IPS-NIHi11 (cell line): ENCODE measurements at regions not wholly inside any gene's neighbourhood (a gene's known extent, or its start where the extent isn't known, plus 50 kb on each side); places are given as distances from the start of the nearest gene placed in this dataset.
A peak's percentile ranks its signal among the peaks of the same experiment; 100 is the strongest.

ENCODE experiments used
- DNase-seq: peaks from one replicate; pipeline ENCODE4 v3.0.0; 2012; ENCODE audit warnings: mixed read lengths, low spot score

DNA sequence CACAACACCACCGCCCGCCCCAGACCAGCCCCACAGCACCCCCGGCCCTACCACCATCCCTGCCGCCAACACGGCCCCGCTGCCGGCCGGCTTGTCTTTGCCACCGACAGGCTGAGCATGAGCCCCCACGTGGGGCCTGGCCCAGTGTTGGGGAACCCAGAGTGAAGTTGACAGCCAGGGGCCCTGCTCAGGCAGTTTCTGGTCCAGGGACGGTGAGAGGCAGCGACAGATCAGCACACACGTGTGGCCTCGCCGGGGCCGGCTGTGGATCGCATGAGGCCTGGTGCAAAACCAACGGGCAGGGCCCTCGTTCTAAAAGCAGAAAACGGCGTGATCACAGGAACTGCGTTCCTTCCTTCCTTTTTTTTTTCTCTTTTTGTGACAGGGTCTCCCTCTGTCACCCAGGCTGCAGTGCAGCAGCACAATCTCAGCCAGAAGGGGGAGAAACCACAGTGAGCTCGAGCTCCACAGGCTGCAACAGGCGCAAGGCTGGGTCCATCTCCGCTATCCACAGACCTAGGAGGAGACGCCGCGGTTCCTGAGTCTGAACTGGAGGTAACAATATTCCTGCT is 50.5 kb upstream of the FBRSL1 start:
- no peak for DNase-seq

DNA sequence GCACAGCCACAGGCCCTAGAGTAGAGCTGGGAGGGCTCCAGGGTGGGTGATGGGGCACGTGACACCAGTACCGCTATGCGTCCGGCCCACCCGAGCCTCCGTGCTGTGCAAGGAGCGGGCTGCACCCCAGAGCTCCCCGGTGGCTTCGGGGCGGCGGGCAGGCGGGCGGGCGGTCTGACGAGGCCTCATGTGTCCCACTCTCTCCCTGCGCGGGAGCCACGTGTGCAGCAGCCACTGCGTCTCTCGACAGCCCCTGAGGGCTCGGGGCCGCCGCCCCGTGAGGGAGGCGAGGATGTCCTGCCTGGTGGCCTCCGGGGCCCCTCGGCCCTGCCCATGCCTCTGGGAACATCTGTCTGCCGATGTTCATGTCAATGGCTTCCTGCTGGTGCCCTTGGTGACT is 51.2 kb upstream of the FBRSL1 start:
- no peak for DNase-seq

DNA sequence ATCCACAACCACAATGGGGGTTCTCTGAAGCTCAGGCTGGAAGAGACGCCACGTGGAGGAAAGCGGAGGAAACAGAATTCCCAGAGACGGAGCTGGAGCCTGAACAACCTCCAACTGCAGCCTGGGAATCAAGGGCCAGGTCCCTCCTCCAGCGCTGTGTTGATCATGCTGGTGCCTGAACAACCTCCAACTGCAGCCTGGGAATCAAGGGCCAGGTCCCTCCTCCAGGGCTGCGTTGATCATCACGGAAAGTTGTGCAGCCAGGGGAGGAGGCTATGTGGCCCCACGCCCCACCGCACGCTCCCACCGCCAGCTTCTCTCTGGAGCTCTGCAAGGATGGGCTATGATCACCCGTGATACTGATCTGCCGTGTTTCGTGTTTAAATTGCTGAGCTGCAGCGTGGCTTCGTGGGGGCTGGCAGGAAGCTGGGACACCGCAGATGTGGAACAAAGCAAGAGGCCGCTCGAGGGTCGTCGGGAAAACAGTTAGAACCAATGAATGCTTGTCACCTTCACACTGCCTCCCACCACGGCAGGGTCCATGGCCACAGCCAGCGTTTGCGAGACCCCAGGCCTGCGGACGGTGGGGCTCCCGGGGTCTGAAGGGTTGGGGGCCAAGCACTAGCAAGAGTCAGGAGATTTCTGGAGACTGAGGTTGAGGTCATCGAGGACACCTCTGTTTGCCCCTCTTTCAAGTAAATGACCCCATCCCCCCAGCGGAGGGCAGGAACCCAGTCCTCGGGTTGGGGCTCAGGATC is 51.8 kb upstream of the FBRSL1 start:
- no peak for DNase-seq

DNA sequence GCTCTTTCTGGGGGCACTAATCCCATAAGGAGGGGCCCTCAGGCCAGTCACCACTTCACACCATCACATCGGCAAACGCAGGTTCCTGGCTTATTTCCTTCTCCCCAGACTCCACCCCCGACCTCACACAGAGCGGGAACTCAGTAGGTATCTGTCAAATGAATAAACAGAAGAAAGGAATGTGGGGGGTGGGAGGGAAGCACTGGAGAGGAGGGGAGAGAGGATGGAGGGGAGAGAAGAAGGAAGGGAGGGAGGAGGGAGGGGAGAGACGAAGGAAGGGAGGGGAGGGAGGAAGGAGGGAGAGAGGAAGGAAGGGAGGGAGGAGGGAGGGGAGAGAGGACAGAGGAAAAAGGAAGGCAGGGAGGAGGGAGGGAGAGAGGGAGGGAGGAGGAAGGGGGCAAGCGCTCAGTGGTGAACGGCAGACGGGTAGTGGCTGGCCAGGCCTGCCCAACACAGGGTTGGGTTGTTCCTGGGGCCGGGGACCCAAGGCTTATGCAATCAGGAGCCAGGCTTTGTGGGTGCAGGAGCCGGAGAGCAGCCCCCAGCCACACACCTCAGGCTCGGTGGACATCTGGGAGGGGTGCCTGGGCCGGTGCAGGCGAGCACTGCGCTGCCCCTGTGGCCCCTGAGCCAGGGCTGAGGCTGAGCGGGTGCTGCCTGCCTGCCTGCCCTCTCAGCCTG is 52.6 kb upstream of the FBRSL1 start:
- peak; percentile 67 for DNase-seq

DNA sequence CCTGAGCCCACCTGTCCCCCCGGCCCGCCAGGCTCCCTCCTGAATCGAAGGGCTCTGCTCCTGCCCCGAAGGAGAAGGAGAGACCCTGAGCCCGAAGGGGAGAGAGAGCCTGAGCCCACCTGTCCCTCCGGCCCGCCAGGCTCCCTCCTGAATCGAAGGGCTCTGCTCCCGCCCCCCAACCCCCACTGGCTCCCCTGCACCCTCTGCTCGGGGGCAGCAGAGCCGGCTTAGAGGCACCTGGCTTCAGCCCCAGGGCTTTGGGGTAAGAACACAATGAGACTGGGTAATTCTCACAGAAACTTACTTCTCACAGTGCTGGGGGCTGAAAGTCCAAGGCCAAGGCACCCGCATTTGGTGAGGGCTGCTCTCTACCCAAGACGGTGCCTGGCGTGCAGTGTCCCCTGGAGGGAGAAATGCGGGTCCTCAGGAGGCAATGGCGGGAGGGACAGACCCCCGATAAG is 53.1 kb upstream of the FBRSL1 start:
- DNase-seq: no peak

DNA sequence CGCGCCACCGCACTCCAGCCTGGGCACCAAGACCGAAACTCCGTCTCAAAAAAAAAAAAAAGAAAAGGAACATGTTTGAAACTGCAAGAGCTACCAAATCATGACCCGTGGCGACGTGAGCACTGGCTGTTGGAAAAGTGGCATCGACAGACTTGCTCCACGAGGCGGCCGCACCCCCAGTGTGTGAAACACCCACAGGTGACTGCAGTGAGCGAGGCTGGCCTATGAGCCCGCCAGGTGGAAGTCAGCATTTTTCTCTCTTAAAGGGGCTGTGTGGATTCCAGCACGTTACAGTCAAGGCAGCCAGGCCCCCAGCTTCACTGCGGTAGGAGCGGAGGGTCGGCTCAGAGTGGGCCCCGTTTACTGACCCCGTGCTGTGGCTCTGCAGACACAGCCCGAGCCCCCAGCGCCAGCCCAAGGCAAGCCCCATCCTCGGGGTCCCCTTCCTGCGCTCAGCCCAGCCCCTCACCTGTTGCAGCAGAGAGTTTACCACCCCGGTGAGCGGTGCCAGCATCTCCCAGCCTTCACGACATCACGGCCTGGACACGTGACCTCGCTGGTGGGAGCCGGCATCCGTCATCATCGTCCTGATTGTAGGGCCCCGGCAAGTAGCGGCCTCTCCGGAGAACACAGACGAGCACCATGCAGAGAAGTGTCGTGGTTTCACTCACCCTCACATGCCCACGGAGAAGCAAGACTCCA is 54.3 kb upstream of the FBRSL1 start:
- DNase-seq: no peak

DNA sequence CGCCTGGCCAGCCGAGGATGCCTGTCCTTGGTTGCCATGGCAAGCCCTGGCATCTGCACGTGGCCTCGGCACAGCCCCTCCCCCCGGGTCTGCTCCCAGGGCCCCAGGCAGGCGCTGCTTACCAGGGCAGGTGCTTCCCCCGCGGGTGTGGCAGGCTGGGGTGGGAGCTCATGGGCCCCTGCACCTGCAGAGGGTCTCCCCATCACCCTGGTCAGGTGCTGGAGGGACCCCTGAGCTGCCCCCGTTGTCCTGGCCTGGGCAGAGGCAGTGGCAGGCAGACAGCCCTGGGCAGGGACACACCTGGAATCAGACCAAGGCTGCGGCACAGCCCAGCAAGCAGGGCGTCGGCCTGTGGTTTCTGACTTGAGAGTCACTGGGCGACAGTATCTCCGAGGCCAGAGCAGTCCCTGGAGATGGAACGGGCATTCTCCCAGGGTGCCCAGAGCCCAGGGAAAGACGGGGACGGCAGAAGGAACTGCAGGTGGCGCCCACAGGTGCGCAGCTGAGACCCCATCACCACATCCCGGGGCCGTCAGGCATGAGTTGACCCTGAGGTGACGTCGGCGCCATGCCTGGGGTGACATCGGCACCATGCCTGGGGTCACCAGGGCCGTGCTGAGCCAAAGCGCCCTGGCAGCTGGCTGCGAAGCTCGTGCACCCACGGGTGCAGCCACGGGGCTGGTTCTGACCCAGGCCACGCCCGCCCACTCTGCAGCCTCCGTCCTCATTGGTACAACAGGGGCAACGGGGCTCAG is 56.1 kb upstream of the FBRSL1 start:
- no peak for DNase-seq

DNA sequence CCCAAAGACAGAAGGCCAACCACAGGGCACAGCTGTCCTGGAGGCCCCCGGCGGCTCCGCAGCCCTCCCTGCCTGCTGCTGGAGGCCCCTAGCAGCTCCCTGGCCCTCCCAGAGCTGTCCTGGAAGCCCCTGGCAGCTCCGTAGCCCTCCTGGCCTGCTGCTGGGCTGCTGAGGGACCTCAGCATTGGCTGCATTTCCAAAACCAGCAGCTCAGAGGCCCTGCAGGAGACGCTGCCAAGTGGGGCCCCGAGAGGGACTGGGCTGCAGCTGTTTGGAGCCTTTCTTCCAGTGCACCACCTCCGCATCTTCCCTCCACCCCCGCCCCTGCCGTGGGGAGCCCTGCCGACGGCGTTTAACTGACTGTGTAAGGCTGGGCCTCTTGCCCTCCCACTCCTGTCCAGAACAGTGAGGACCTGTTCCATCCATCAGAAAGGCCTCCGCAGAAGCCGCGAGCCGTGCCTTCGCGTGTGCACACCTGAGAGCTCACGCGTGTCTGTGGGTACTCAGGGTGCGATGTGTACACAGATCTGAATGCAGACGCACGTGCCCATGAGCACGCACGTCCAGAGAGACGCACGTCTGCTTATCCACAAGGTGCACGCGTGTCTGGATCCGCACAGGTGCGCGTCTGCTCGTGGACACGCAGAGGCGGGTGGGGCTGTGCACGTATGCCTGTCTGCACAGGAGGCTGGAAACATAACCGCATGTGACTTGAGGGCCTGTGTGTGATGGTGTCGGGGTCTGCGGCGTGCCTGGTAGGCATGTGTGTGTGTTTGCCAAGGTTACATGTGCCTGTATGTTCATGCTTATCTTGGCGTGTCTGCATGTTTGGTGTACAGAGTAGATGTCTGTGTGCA is 57.0 kb upstream of the FBRSL1 start:
- DNase-seq: no peak

DNA sequence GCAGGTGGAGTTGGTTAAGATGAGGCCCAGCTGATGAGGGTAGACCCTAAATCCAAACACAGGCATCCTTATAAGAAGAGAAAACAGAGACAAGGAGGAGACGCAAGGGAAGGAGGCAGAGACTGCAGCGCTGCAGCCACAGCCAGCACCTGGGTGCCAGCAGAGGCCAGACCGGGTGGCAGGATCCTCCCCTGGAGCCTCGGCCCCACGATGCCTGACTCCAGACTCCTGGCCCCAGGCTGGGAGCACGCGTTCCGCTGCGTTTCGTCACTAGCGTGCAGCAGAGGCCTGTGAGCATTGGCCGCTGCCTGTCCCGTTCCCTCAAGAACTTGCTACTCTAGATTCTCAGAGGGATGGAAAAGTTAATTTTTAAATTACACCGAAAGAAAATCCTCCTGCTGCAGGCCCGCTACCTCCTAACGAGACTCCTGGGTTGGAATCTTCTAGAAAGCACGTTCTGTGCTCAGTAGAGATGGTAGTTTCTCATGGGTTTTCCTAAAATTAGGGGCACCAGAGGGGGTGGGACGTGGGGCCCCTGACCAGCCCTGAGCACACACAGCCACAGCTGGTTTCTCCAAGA is 57.7 kb upstream of the FBRSL1 start:
- DNase-seq: no peak

DNA sequence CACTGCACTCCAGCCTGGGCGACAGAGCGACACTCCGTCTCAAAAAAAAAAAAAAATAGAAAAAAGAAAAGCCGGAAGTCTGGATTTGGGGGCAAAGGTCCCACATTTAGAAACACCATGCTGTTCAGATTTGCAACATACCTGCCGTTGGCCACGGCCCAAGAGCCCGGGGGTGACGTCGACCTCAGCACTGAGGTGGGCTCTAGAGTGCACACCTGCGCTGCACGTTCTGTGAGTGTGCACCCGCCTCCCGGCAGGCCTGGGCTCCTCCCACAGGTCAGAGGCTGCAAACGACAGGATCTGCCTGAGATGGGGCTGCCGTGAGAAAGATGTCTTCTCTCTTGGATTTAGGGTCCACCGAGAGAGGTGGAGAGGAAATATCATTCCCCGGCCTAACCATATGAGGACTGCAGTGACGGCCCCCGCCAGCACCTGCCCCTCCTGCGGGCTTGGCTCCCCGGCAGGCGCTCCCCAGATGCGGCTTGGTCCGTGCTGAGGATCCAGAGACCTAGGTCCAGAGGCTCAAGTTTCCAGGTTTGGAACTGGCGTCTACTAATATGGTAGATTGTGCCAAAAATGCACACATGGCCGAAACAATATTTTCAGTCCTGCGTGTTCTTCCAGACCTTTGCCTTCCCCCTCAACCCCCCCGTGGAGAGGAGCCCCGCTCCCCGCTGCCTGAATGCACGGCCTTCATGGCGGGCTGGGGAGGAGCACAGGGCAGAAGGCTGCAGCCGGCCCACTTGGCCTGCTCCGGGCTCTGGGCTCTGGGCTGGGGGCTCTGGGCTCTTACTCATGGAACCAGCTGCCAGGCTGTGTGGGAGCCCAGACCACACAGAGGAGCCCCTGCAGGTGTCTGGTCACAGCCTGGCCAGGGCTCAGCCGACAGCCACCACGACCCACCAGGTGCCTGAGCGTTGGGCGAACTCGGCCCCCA is 58.8 kb upstream of the FBRSL1 start:
- no peak for DNase-seq

DNA sequence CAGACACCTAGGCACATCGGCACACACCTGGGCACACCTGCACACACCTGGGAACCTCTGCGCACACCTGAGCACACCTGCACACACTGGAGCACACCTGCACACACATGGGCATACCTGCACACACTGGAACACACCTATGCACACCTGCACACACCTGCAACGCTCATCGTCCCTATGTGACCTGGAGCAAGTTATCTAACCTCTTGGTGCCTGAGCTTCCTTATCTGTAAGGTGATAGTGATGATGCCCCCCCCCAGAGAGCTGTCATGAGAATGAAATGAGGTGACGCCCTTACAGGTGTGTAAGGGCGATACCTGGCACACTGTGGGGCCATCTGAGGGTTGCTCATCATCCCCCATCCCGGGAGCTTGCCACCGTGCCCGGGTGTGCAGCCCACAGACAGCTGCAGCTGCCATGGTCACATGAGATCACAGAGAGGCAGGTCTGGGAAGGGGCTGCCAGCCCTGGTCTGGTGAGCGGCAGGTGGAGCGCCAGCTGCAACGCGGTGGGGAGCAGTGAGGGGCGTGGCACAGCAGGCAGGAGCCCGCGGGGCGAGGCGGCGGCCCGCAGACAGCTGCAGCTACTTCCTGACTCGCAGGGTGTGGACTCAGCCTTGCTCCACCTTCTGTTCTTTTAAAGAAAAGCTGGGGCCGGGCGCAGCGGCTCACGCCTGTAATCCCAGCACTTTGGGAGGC is 59.9 kb upstream of the FBRSL1 start:
- peak; percentile 78 for DNase-seq

DNA sequence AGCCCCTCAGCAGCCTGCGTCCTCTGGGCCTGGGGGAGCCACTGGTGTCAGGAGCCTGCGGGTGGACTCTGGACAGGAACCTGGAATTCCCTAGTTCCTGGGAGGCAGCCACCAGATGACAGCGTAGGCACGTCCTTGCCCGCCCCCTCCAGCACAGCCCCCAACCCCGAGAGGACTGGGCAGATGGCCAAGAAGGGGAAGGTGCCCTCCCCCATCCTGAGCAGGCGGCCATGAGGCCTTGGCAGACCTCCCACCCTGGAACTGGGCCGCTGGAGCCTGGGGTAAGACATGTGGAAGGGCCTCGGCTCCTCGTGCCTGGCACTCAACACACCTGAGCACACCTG is 60.4 kb upstream of the FBRSL1 start:
- no peak for DNase-seq

DNA sequence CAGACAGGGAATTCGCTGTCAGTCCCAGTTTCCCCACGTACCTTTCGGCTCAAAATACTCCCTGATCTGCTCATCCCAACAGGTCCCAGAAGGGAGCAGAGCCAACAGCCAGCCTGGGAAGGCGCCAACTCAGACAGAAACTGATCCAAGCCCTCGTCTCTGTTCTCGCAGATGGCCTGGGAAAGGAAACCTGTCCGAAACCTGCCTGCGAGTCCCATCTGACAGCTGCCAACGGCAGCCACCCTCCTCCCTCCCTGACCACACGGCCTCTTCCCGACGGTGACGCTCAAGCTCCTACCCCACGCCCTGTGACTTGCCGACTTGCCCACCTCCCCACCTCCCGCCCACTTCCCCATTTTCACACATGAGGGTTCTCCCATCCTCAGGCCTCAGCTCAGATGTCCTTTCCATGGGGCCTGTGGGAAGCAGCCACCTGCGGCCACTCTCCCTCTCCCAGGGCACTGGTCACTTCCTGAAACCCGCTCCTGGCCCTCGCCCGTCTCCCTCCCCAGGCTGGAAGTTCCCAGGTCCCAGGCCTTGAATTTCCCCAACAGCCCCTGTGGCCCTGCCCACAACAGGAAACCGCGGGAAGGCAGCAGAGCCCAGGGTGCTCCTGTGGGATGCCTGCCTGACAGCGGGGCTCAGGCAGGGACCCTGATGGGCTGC is 60.9 kb upstream of the FBRSL1 start:
- DNase-seq: no peak

DNA sequence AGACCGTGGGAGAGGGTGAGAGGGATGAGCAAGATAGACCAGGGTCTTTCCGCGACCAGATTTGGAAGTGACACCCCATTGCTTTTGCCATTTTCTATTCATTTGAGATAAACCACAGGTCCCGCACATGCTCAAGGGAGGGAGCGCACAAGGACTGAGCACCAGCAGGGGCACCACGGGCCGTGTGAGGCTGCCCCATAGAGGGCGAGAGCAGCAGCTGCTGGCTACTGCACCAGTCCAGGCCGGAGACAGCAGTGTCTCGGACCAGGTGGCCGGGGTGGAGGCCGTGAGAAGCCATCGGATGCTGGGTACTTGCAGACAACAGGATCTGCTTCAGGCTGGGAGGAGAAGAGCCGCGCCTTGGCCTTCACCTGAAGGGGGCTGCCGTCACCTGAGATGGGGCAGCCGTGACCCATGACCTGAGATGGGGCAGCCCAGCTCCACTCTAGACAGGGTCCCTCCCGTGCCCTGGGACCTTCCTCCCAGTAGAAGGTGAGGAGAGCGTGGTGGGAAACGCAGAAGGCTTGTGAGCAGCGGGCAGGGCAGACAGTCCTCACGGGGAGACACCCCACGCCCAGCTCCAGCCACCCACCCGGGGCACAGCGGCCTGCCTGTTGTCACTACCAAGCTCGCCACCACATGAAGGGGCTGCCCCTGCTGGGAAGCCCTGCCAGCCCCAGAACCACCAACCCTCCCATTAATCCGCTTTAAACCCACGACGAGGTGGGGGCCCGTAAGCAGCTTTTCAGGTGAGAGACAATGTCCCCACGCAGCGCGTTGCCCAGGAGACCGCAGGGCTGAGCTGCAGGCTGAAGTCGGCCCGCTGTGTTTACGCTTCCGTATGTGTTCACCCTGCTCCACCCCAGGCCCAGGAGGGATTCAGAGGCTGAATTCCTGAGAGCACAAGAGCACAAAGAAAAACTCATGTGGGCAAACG is 61.7 kb upstream of the FBRSL1 start:
- DNase-seq: no peak

DNA sequence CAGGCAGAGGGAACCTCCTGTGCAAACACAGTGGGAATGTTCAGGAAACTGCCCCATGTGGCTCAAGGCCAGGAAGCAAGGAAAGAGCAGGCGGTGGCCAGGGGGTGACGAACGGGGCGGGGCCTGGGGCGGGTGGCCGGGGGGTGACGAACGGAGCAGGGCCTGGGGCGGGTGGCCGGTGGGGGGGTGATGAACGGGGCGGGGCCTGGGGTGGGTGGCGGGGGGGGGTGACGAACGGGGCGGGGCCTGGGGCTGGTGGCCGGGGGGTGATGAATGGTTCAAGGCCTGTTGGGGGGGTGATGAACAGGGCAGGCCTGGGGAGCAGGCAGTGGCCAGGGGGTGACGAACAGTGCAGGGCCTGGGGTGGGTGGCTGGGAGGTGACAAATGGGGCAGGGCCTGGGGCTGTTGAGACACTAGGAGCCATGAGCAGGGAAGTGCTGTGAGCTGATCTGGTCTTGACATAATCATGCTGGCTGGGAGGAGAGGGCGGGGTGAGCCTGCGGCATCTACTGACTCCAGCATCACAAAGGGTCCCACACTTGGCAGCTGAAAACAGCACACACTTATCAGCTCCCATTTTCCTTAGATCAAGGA is 62.7 kb upstream of the FBRSL1 start:
- DNase-seq: no peak

DNA sequence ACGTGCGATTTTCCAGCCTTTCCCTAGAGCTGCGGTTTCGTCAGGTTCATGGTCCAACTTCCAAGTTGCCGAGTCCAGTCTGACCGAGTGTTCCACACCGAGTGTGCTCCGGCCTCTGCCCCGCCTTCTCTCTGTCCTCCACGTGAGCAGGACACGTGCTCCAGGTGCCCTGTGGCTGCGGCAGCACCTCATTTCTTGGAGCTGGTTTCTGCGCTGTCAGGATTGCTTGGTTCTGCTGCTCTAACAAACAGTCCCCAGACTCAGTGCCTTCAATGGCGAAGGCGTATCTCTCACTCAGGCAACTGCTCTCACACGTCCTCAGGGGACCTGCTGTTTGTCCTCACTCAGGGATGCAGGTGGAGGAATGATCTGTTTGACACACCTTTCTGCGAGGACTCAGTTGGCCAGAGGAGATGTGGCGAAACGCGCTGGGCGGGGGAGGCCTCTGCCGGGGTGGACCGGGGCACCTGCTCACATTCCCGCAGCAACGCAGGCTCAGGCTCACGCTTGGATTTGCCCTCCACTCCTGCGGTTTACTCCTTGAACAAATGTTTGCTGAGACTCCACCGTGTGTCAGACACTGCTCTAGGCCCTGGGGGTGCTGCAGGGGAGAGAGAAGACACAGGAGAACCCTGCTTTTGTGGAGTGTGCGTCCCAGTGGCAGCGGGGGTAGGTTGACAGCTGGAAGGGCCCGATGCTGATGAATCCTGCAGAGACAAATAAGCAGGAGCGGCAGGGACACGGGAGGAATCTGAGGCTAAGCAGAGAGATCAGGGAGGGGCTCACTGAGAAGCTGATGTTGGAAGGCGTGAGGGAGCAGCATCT is 63.4 kb upstream of the FBRSL1 start:
- no peak for DNase-seq
